GM12865 (cell line): ENCODE measurements at regions not wholly inside any gene's neighbourhood (a gene's known extent, or its start where the extent isn't known, plus 50 kb on each side); places are given as distances from the start of the nearest gene placed in this dataset.

Experiments used
- DNase-seq: peaks from one replicate; pipeline ENCODE4 v3.0.0; 2010; ENCODE audit warnings: low read depth
- H3K4me3 ChIP-seq: 2 replicates; pipeline ENCODE4 v1.5.1; 2011; ENCODE audit warnings: mild to moderate bottlenecking, low read depth, low read length, control low read depth
- TF ChIP-seq, protein P1 (sequence below): IDR thresholded peaks from 2 replicates; pipeline ENCODE4 v1.5.1; 2011; ENCODE audit warnings: low read length, control low read depth, low read depth, inconsistent platforms; ENCODE audit not compliant: insufficient read depth; ENCODE audit errors: missing control alignments

DNA sequence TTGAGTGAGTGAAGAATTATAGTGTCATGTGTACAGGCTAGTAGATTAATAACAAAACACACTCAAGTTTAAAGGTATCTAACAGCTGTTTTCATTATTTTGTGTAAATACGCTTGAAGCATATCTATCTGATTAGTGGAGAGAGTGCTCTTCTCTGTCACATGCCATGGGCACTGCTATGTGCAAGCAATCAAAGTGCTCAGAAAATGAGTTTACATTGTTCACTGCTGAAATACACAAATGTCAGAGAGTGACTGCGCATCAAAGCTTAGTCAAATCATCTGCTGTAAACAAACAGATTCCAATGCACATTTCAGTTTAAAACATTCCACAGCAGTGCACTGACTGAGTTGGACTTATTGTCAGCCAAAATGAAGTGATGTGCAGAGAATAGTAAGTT lies 423.4 kb downstream of the ZEB2 start:
- H3K4me3 ChIP-seq = no peak overlapping the region
- DNase-seq = no peak
- TF ChIP-seq, protein P1, sequence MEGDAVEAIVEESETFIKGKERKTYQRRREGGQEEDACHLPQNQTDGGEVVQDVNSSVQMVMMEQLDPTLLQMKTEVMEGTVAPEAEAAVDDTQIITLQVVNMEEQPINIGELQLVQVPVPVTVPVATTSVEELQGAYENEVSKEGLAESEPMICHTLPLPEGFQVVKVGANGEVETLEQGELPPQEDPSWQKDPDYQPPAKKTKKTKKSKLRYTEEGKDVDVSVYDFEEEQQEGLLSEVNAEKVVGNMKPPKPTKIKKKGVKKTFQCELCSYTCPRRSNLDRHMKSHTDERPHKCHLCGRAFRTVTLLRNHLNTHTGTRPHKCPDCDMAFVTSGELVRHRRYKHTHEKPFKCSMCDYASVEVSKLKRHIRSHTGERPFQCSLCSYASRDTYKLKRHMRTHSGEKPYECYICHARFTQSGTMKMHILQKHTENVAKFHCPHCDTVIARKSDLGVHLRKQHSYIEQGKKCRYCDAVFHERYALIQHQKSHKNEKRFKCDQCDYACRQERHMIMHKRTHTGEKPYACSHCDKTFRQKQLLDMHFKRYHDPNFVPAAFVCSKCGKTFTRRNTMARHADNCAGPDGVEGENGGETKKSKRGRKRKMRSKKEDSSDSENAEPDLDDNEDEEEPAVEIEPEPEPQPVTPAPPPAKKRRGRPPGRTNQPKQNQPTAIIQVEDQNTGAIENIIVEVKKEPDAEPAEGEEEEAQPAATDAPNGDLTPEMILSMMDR = no peak

DNA sequence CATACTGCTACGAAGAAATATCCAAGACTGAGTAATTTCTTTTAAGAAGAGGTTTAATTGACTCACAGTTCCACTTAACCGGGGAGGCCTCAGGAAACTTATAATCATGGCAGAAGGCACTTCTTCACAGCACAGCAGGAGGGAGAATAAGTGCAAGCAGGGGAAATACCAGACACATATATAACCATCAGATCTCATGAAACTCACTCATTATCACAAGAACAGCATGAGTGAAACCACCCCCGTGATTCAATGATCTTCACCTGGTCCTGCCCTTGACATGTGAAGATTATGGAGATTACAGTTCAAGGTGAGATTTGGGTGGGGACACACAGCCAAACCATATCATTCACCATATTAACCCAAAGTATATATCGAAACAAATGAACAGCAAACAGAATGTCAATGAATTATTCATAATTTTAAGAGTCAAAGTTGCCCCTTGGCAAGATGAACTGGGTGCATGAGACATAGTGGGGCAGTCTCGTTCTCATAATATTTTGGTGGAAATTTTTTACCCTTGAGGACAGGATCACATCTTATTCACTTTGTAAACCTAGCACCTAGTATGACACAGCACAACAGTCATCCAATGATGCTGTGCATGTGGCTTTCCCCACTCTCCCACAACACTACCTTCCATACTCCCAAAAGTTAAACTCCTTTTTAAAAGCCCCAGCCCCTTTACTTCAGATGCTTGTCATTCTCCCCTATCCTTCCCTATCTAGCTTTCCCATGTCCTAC lies 425.3 kb downstream of the ZEB2 start:
- H3K4me3 ChIP-seq = no peak overlapping the region
- TF ChIP-seq, protein P1 = no peak
- no peak for DNase-seq

DNA sequence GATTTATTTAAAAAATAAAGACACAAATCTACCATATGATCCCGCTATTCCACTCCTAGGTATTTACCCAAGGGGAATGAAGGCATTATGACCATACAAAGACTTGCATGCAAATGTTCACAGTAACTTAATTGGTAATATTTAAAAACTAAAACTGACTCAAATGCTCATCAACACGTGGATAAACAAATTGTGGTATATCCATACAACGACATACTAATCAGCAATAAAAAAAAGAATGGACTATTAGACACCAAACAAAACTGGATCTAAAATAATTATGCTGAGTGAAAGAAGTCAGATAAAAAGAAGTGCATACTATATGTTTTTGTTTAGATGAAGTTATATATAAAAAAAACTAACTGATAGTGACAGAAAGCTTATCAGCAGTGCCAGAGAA lies 428.3 kb downstream of the ZEB2 start:
- TF ChIP-seq, protein P1 = no peak
- DNase-seq = no peak

DNA sequence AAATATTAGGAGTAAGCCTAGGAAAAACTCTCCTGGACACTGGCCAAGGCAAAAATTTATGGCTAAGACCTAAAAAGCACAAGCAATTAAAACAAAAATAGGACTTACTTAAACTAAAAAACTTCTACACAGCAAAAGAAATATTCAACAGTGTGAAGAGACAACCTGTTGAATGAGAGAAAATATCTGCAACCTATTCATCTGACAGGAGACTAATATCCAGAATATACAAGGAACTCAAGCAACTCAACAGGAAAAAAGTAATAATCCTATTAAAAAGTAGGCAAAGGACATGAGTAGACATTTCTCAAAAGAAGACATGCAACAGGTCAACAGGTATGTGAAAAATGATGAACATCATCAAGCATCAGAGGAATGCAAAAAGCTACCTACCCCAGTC lies 431.1 kb downstream of the ZEB2 start:
- DNase-seq = no peak
- H3K4me3 ChIP-seq = no peak overlapping the region
- TF ChIP-seq, protein P1 = no peak

More for the DNA sequence above, 428.3 kb downstream of the ZEB2 start:
- no peak overlapping the region for H3K4me3 ChIP-seq

DNA sequence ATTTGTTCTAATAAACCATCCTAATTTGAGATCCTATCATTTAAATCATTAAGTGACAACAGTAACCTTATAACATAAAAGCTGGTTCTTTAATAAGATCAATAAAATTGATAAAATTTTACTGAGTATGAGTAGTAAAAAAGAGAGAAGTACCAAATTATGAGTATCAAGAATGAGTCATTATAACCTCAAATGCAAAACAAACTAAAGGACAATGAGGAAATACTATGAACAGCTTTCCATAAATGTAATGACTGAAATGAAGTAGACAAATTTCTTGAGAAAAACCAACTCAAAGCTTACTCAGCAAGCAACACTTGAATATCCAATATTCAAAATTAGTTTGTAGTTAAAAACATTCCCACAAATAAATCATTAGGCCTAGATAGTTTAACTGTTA lies 433.0 kb downstream of the ZEB2 start:
- no peak for DNase-seq
- no peak overlapping the region for H3K4me3 ChIP-seq
- TF ChIP-seq, protein P1 = no peak

DNA sequence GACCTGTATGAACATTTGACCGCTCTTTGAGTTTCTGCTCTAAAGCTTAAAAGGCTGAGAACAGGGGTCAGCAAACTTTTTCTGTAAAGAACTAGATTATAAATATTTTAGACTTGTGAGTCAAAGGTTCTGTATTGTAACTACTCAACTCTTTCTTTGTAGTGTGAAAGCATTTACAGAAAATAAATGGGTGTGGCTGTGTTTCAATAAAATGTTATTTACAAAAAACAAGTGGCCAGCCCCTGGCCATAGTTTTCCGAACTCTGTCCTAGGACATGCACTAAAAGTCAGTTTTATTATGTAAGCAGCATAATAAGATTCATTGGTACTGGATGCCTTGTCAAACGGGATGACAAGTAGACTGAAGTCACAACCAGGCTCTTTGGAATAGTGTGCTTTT lies 434.9 kb downstream of the ZEB2 start:
- DNase-seq = no peak
- TF ChIP-seq, protein P1 = no peak
- H3K4me3 ChIP-seq = no peak overlapping the region

DNA sequence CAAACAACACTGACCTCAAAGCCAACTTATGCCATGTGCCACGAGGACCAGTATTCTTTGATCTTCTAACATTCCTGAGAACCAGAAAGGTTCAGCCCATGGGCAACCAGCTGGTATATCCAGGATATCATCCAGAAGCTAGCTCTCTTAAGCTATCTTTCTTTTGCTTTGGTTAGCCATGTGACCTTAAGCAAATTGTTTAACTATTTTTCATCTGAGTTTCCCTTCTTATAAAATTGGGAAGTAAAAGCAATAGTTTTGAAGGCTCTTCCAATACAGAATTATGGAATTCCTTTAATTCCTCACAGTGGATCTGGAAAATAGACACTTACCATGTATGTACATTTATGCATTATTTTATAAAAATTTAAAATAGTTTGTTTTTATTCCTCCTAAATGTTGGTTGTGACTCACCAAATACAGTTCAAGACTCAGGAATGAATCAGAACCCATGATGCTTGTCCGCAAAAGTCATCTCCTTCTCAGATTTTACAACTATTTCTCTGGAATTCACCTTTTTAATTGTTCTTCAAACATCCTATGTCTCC lies 435.7 kb downstream of the ZEB2 start:
- no peak overlapping the region for H3K4me3 ChIP-seq
- TF ChIP-seq, protein P1 = no peak
- DNase-seq = no peak
